PC-3 (cell line): ENCODE measurements at regions not wholly inside any gene's neighbourhood (a gene's known extent, or its start where the extent isn't known, plus 50 kb on each side); places are given as distances from the start of the nearest gene placed in this dataset.

Source experiments
- EZH2 ChIP-seq: fragments of 300-600 bp; sonication (generic); IDR thresholded peaks from one replicate; pipeline ENCODE4 v1.6.1; 2017; ENCODE audit warnings: antibody characterized with exemption, mild to moderate bottlenecking, low read length; ENCODE audit not compliant: unreplicated experiment
- TF ChIP-seq, protein P1 (sequence below): fragments of 300-600 bp; sonication (generic); conservative IDR thresholded peaks from 2 replicates; pipeline ENCODE4 v1.5.1; 2017; ENCODE audit warnings: antibody characterized with exemption, low read depth, mild to moderate bottlenecking, low read length

DNA sequence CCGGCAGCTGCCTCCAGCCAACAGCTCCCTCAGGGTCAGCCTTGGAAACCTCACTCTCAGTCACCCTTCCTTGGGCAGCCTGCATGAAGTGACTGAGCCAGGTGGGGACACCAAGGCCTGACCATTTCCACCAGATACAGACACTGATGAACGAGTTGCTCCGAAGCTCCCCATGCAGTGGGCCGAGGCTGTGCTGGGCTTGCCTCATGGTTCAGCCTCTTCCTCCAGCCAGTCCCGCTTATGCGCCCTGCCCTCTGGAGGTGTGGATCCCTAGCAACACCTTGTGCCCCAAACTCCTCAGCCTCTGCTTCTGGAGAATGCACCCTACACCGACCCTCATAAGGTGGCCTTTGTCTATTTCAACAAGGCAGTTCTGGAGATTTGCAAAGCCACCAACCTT lies 236.0 kb downstream of the RRAGC start:
- no peak for TF ChIP-seq EZH2
- TF ChIP-seq, protein P1, sequence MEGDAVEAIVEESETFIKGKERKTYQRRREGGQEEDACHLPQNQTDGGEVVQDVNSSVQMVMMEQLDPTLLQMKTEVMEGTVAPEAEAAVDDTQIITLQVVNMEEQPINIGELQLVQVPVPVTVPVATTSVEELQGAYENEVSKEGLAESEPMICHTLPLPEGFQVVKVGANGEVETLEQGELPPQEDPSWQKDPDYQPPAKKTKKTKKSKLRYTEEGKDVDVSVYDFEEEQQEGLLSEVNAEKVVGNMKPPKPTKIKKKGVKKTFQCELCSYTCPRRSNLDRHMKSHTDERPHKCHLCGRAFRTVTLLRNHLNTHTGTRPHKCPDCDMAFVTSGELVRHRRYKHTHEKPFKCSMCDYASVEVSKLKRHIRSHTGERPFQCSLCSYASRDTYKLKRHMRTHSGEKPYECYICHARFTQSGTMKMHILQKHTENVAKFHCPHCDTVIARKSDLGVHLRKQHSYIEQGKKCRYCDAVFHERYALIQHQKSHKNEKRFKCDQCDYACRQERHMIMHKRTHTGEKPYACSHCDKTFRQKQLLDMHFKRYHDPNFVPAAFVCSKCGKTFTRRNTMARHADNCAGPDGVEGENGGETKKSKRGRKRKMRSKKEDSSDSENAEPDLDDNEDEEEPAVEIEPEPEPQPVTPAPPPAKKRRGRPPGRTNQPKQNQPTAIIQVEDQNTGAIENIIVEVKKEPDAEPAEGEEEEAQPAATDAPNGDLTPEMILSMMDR: no peak
